T-helper 17 cell (primary cell): ENCODE measurements at regions not wholly inside any gene's neighbourhood (a gene's known extent, or its start where the extent isn't known, plus 50 kb on each side); places are given as distances from the start of the nearest gene placed in this dataset.
"Not testable (repeated sequence)": the region's sequence is repeated elsewhere in the genome, so short reads cannot be mapped to it uniquely, and the experiment has no call there.

Source experiments
- ATAC-seq: fragments of 150-1000 bp; cut with Tn5 transposase; 2 replicates; pipeline ENCODE4 v1.10.0; 2021; ENCODE audit warnings: mild to moderate bottlenecking, moderate library complexity
- DNase-seq, 3 donors: peaks; one replicate each; pipeline versions ENCODE4 v3.0.0 to v3.0.0-alpha.2; 2020 to 2021
- H3K9me3 ChIP-seq: one replicate; pipeline ENCODE4 v1.7.0; 2013; ENCODE audit warnings: low read length, mild to moderate bottlenecking; ENCODE audit not compliant: control insufficient read depth, poor library complexity, severe bottlenecking
- H3K27ac Mint-ChIP-seq: one replicate; pipeline ENCODE4 v1.8.0; 2022; ENCODE audit warnings: mild to moderate bottlenecking, moderate library complexity, mixed read lengths
- H3K27me3 Mint-ChIP-seq: one replicate; pipeline ENCODE4 v1.8.0; 2022; ENCODE audit warnings: mixed read lengths
- H3K36me3 Mint-ChIP-seq: one replicate; pipeline ENCODE4 v1.8.0; 2022; ENCODE audit warnings: low read depth, mixed read lengths
- H3K4me1 Mint-ChIP-seq: one replicate; pipeline ENCODE4 v1.8.0; 2022; ENCODE audit warnings: mild to moderate bottlenecking, mixed read lengths
- H3K4me3 Mint-ChIP-seq: one replicate; pipeline ENCODE4 v1.8.0; 2022; ENCODE audit warnings: mild to moderate bottlenecking, moderate library complexity, mixed read lengths

DNA sequence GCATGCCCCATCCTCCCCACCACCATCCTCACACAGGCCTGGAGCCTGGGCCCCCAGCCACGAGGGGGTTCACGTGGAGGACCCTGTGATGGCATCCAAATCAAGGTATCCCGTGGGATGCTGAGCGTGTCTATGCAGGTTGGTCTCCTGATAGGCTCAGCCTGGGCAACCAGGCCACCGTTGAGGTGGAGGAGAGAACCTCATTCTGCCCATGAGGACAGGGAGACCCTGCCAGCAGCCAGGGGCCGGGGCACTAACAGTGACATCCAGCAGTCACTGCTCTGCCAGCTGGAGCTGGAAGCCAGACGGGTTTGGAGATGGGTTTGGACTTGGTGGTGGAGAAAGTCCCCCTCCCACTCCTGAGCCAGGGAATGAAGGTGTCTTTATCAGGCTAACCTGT lies 582.8 kb downstream of the MATN1 start:
- ATAC-seq, result no peak
- no peaks in the 10 kb centered on the region for H3K9me3 ChIP-seq
- no peak for DNase-seq
- Mint-ChIP-seq H3K27ac (no peak overlapping the region), H3K27me3 (peaks cover 17% of the 10 kb centered on the region), H3K36me3 (no peaks in the 10 kb centered on the region), H3K4me3 (no peak overlapping the region), H3K4me1 (no peaks in the 10 kb centered on the region)

DNA sequence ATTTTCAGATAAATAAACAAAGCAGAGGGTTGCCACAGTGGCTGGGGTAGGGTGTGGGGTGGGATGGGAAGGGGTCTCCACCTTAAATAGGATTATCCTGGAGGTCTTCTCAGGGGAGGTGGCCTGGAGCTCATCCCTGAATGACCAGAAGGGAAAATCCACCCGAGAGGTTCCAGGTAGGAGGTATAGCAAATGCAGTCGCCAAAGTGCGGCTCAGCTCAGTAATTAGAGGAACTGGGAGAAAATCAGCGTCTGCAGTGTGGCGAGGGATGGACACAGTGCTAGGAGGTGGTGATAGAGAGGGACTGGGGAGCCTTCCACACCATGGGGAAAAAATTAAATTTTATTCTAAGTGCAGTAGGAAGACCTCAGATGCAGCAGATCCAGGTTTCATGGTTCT lies 584.5 kb downstream of the MATN1 start:
- peaks cover under 1% of the 10 kb centered on the region for H3K27me3 Mint-ChIP-seq
- H3K27ac Mint-ChIP-seq, result no peak overlapping the region
- DNase-seq (no peak), ATAC-seq (no peak)
- no peak overlapping the region for H3K4me3 Mint-ChIP-seq
- H3K36me3 Mint-ChIP-seq, result no peaks in the 10 kb centered on the region
- no peaks in the 10 kb centered on the region for H3K9me3 ChIP-seq
- no peaks in the 10 kb centered on the region for H3K4me1 Mint-ChIP-seq

- peaks cover 8% of the 10 kb centered on the region for H3K27me3 Mint-ChIP-seq
- H3K36me3 Mint-ChIP-seq, result no peaks in the 10 kb centered on the region
- DNase-seq (no peak), ATAC-seq (no peak)
- peaks cover 3% of the 10 kb centered on the region for H3K4me1 Mint-ChIP-seq
- no peaks in the 10 kb centered on the region for H3K9me3 ChIP-seq
- no peak overlapping the region for H3K27ac Mint-ChIP-seq
- H3K4me3 Mint-ChIP-seq, result no peak overlapping the region
These were observed 586.4 kb downstream of the MATN1 start for GRCh38 chr1:30137001-30137400.

- H3K4me1 Mint-ChIP-seq, result peaks cover 3% of the 10 kb centered on the region
- no peak overlapping the region for H3K27ac Mint-ChIP-seq
- no peak for DNase-seq
- peaks cover 14% of the 10 kb centered on the region for H3K27me3 Mint-ChIP-seq
- no peak for ATAC-seq
- no peaks in the 10 kb centered on the region for H3K36me3 Mint-ChIP-seq
- H3K9me3 ChIP-seq, result no peaks in the 10 kb centered on the region
- H3K4me3 Mint-ChIP-seq, result no peak overlapping the region
These were observed 587.7 kb downstream of the MATN1 start for GRCh38 chr1:30135698-30136097.

- DNase-seq, result no peak
- no peak overlapping the region for H3K27ac Mint-ChIP-seq
These were observed 588.7 kb downstream of the MATN1 start for GRCh38 chr1:30134466-30135217.

GRCh38 chr1:30133414-30134055 lies 589.9 kb downstream of the MATN1 start:
- H3K4me1 Mint-ChIP-seq, result peaks cover 3% of the 10 kb centered on the region
- no peak overlapping the region for H3K4me3 Mint-ChIP-seq
- no peak for ATAC-seq
- no peak for DNase-seq
- peak overlapping the region; percentile 57 for H3K27ac Mint-ChIP-seq
- no peaks in the 10 kb centered on the region for H3K36me3 Mint-ChIP-seq
- no peaks in the 10 kb centered on the region for H3K9me3 ChIP-seq
- H3K27me3 Mint-ChIP-seq, result peaks cover 14% of the 10 kb centered on the region

More at GRCh38 chr1:30134466-30135217, 588.7 kb downstream of the MATN1 start:
- ATAC-seq, result no peak
- Mint-ChIP-seq H3K4me3 (no peak overlapping the region), H3K27me3 (peaks cover 14% of the 10 kb centered on the region), H3K4me1 (peaks cover 3% of the 10 kb centered on the region), H3K36me3 (no peaks in the 10 kb centered on the region)
- no peaks in the 10 kb centered on the region for H3K9me3 ChIP-seq

DNA sequence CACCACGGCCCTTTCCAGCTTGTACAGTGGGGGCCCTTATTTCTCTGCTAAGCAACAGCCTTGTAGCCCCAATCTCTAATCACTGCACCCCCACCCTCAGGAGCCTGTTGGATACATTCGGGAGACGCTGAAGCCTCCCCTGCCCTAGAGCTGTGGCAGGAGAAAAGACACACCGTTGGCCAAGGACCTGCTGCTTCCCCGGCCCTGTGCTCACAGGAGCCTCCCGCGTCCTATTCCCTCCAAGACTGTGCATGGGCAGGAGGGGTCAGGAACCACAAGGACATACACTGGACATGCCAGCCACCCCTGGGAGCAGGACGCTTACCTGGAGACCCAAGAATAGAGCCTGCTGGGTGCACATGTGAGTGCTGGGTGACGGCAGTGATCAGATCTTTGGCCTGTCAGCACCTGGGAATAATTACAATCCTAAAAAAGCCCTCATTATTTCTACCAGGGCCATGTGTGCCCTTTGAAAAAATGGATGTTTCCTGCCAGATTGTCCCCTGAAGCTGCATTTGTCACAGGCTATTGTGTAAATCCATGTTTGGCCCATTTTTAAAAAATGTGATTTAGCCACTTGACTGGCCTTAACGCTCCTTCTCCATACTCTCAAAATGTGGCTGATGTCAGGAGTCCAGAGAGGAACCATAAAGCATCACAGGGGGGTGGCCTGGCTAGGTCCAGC lies 590.6 kb downstream of the MATN1 start:
- Mint-ChIP-seq H3K27ac (no peak overlapping the region), H3K36me3 (no peaks in the 10 kb centered on the region), H3K27me3 (peaks cover 14% of the 10 kb centered on the region), H3K4me1 (peaks cover 3% of the 10 kb centered on the region), H3K4me3 (no peak overlapping the region)
- ATAC-seq (no peak), DNase-seq (no peak)
- no peaks in the 10 kb centered on the region for H3K9me3 ChIP-seq

GRCh38 chr1:30130566-30130965 lies 592.8 kb downstream of the MATN1 start:
- not testable (repeated sequence) for H3K4me1 Mint-ChIP-seq, ATAC-seq, DNase-seq, H3K36me3 Mint-ChIP-seq, H3K27ac Mint-ChIP-seq, H3K4me3 Mint-ChIP-seq, H3K9me3 ChIP-seq
- peaks cover 14% of the 10 kb centered on the region for H3K27me3 Mint-ChIP-seq

DNA sequence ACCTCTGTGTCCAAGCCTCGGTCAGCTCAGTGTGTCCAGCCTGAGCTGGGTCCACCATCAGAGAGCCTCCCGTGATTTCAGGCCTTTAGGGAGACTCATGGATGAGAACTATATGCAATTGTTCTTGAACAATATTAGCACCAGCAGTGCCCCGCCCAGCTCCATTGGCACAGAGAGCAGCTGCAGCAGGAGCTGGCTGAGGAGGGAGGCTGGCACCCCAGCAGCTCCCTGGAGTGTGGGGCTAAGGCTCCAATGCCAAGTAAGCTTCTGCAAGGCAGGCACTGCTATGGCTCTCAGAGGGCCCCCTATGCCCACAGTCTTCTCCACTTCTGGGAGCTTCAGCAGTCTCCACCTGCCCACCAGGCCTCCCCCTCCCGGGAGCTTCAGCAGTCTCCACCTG lies 593.3 kb downstream of the MATN1 start:
- Mint-ChIP-seq H3K27me3 (peaks cover 14% of the 10 kb centered on the region), H3K4me3 (no peak overlapping the region), H3K4me1 (peaks cover 5% of the 10 kb centered on the region), H3K27ac (no peak overlapping the region), H3K36me3 (no peaks in the 10 kb centered on the region)
- ATAC-seq, result no peak
- no peaks in the 10 kb centered on the region for H3K9me3 ChIP-seq
- no peak for DNase-seq

DNA sequence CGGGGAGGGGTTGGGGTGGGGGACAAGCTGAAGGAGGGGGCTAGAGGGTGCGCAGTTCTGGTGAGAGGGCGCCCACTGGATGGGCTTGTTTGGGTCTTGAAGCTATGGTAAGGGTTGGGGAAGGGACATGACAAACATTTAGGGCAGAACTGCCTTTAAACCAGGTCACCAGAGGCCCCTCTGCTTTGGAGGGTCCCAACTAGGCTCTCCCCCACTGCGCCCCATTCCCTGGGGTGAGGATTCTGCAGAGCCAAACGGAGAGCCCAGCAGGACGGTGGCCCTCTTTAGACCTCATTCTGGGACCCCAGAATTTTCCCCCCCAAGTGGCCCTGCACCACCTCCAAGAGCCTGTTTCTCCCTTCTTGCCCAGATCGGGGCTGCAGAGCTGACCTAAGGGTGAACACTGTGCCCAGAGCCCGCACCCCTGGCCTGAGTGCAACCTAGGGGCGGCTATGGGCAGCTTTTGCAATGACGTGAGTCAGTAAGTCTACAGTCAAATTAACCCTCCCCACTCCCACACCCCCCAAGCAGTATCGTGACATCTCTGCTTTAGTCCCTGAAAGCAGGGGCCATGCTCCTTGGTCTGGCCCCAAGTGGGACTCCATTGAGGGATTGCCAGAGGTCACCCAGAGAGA lies 593.8 kb downstream of the MATN1 start:
- no peak overlapping the region for H3K27ac Mint-ChIP-seq
- peaks cover 14% of the 10 kb centered on the region for H3K27me3 Mint-ChIP-seq
- H3K4me1 Mint-ChIP-seq, result peaks cover 5% of the 10 kb centered on the region
- ATAC-seq (no peak), DNase-seq (no peak)
- no peaks in the 10 kb centered on the region for H3K9me3 ChIP-seq
- peaks cover 2% of the 10 kb centered on the region for H3K36me3 Mint-ChIP-seq
- no peak overlapping the region for H3K4me3 Mint-ChIP-seq

DNA sequence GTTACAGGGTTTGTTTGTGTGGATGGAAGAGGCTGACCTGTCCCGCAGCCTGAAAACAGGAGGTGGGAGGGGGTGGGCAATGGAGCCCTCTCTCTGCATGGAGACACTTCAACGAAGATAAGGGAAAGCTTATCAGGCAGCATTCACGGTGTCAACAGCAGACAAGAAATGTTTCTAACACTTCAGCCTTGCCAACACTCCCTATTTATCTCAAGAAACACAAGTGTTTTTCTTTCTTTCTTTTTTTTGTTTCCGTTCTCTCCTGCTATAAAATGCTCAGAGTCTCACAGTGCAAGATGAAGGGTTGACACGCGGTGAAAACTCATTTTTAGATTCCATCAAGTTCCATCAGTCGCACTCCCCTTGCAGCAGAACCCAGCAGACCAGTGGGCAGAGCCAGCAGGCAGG lies 594.4 kb downstream of the MATN1 start:
- Mint-ChIP-seq H3K4me3 (no peak overlapping the region), H3K27me3 (peaks cover 14% of the 10 kb centered on the region), H3K27ac (no peak overlapping the region), H3K4me1 (peaks cover 5% of the 10 kb centered on the region), H3K36me3 (peaks cover 2% of the 10 kb centered on the region)
- ATAC-seq (no peak), DNase-seq (no peak)
- H3K9me3 ChIP-seq, result no peaks in the 10 kb centered on the region

- no peak for ATAC-seq
- Mint-ChIP-seq H3K27ac (no peak overlapping the region), H3K36me3 (peaks cover 2% of the 10 kb centered on the region), H3K4me1 (peaks cover 3% of the 10 kb centered on the region), H3K27me3 (peaks cover 6% of the 10 kb centered on the region), H3K4me3 (no peak overlapping the region)
- DNase-seq, result no peak
- H3K9me3 ChIP-seq, result no peaks in the 10 kb centered on the region
These were observed 596.5 kb downstream of the MATN1 start for GRCh38 chr1:30126848-30127247.

DNA sequence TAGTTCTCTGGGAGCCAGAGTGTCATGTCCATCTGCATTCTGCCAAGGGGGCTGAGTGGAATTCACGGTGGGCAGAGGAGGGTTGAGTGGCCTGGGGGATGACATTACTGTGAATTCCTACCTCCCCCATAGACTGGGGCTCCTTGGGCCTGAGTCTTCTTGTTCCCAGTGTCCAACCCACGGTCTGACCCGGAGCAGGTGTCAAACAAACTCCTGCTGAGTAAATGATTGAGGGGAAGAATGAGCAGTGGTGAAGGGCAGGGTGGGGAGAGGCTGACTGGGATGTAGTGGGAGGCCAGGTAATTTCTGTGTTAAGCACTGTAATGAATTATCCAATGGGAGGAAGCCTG lies 597.6 kb downstream of the MATN1 start:
- ATAC-seq, result no peak
- H3K36me3 Mint-ChIP-seq, result peaks cover 2% of the 10 kb centered on the region
- no peak overlapping the region for H3K27ac Mint-ChIP-seq
- H3K27me3 Mint-ChIP-seq, result peaks cover 8% of the 10 kb centered on the region
- H3K9me3 ChIP-seq, result no peaks in the 10 kb centered on the region
- H3K4me3 Mint-ChIP-seq, result no peak overlapping the region
- H3K4me1 Mint-ChIP-seq, result peaks cover 3% of the 10 kb centered on the region
- DNase-seq, result no peak
